SK-N-MC (cell line): ENCODE measurements at regions not wholly inside any gene's neighbourhood (a gene's known extent, or its start where the extent isn't known, plus 50 kb on each side); places are given as distances from the start of the nearest gene placed in this dataset.

Source experiments
- DNase-seq: peaks from one replicate; pipeline ENCODE4 v3.0.0-alpha.2; 2011; ENCODE audit warnings: low read depth, low spot score
- H3K27ac ChIP-seq: fragments of 200-600 bp; sonication (generic); 2 replicates; pipeline ENCODE4 v1.5.1; 2016; ENCODE audit warnings: mixed run types
- H3K36me3 ChIP-seq: fragments of 200-600 bp; sonication (generic); 2 replicates; pipeline ENCODE4 v1.6.1; 2017; ENCODE audit warnings: antibody characterized with exemption, low read length, mixed read lengths; ENCODE audit not compliant: insufficient read depth
- H3K4me3 ChIP-seq: fragments of 200-600 bp; sonication (generic); 2 replicates; pipeline ENCODE4 v1.5.1; 2016
- H3K9ac ChIP-seq: fragments of 200-600 bp; sonication (generic); 2 replicates; pipeline ENCODE4 v1.8.0; 2017; ENCODE audit warnings: mixed run types, mixed read lengths; ENCODE audit not compliant: insufficient read length
- H3K9me3 ChIP-seq: fragments of 200-600 bp; sonication (generic); 2 replicates; pipeline ENCODE4 v1.6.1; 2017; ENCODE audit warnings: low read depth, mild to moderate bottlenecking, antibody characterized with exemption, low read length, moderate library complexity, mixed read lengths
- EZH2 ChIP-seq: fragments of 200-600 bp; sonication (generic); IDR thresholded peaks from one replicate; pipeline ENCODE4 v1.6.1; 2017; ENCODE audit warnings: antibody characterized with exemption
- FOXP2 ChIP-seq: optimal IDR thresholded peaks from 2 replicates; pipeline ENCODE3; 2011; ENCODE audit warnings: mild to moderate bottlenecking, moderate library complexity; ENCODE audit not compliant: insufficient read depth; ENCODE audit errors: extremely low read length, control extremely low read depth
- POLR2AphosphoS5 ChIP-seq: IDR thresholded peaks from 2 replicates; pipeline ENCODE4 v1.6.1; 2012; ENCODE audit warnings: mild to moderate bottlenecking, low read depth, low read length, borderline replicate concordance

- no peak for TF ChIP-seq FOXP2
- no peak for TF ChIP-seq EZH2
- no peak for TF ChIP-seq POLR2AphosphoS5
- H3K4me3 ChIP-seq, result no peak overlapping the region
- DNase-seq, result no peak
- H3K9me3 ChIP-seq, result no peaks in the 10 kb centered on the region
- H3K9ac ChIP-seq, result no peak overlapping the region
- H3K36me3 ChIP-seq, result no peaks in the 10 kb centered on the region
- no peak overlapping the region for H3K27ac ChIP-seq
These were observed 156.9 kb downstream of the USP12 start for GRCh38 chr13:27014406-27015359.

GRCh38 chr13:27012482-27013197 lies 159.0 kb downstream of the USP12 start:
- Histone ChIP-seq H3K36me3 (no peaks in the 10 kb centered on the region), H3K27ac (no peak overlapping the region), H3K9ac (no peak overlapping the region), H3K9me3 (no peaks in the 10 kb centered on the region), H3K4me3 (no peak overlapping the region)
- TF ChIP-seq FOXP2 (no peak), EZH2 (no peak), POLR2AphosphoS5 (no peak)
- no peak for DNase-seq

DNA sequence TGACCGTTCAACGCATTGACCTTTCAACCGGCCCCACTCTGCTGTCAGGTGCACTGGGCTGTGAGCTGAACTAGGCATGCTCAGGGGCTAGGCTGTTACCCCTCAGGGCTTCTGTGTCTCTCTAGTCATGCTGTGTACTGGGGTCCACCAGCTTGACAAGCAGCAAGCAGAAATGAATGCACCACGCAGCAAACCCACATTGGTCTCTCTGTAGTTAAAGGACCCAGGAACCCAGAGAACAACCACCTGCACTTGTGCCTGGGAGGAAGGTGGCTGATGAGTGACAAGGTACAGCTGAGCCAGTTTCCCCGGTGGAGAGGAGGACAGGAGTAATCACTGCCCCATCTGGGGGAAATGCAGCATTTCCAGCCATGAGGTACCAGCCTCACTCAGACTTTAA lies 159.9 kb downstream of the USP12 start:
- Histone ChIP-seq H3K9ac (no peak overlapping the region), H3K36me3 (no peaks in the 10 kb centered on the region), H3K9me3 (no peaks in the 10 kb centered on the region), H3K27ac (no peak overlapping the region), H3K4me3 (no peak overlapping the region)
- DNase-seq, result no peak
- TF ChIP-seq EZH2, result no peak
- no peak for TF ChIP-seq POLR2AphosphoS5
- TF ChIP-seq FOXP2, result no peak

DNA sequence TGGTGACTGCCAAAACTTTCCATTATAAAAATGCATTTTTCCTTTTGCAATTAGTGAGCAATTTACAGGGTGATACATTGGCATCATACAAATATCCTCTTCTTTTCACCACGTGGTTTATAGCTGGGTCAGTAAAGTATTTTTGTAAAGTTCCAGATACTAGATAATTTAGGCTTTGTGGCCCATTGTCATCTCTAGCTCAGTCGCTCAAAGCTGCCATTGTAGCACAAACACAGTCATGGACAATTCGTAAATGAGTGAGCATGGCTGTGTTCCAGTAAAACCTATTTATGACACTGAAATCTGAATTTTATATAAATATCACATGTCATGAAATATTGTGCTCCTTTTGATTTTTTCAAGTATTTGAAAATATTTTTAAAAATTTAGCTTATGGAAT lies 162.9 kb downstream of the USP12 start:
- Histone ChIP-seq H3K9ac (no peak overlapping the region), H3K36me3 (no peaks in the 10 kb centered on the region), H3K4me3 (no peak overlapping the region), H3K27ac (no peak overlapping the region), H3K9me3 (no peaks in the 10 kb centered on the region)
- TF ChIP-seq EZH2, result no peak
- no peak for TF ChIP-seq FOXP2
- TF ChIP-seq POLR2AphosphoS5, result no peak
- DNase-seq, result no peak

GRCh38 chr13:27007166-27007565 lies 164.4 kb downstream of the USP12 start:
- no peak for DNase-seq
- Histone ChIP-seq H3K36me3 (no peaks in the 10 kb centered on the region), H3K4me3 (peak overlapping the region; percentile 75), H3K27ac (no peak overlapping the region), H3K9me3 (no peaks in the 10 kb centered on the region), H3K9ac (no peak overlapping the region)
- TF ChIP-seq POLR2AphosphoS5 (no peak), FOXP2 (no peak), EZH2 (no peak)

GRCh38 chr13:27006519-27007161 lies 165.0 kb downstream of the USP12 start:
- TF ChIP-seq FOXP2, result no peak
- no peak for TF ChIP-seq EZH2
- TF ChIP-seq POLR2AphosphoS5, result no peak
- no peak for DNase-seq
- peak overlapping the region; percentile 75 for H3K4me3 ChIP-seq
- no peaks in the 10 kb centered on the region for H3K9me3 ChIP-seq
- H3K27ac ChIP-seq, result no peak overlapping the region
- no peaks in the 10 kb centered on the region for H3K36me3 ChIP-seq
- H3K9ac ChIP-seq, result no peak overlapping the region

GRCh38 chr13:27005976-27006518 lies 165.6 kb downstream of the USP12 start:
- H3K36me3 ChIP-seq, result no peaks in the 10 kb centered on the region
- no peaks in the 10 kb centered on the region for H3K9me3 ChIP-seq
- DNase-seq, result no peak
- TF ChIP-seq EZH2 (no peak), FOXP2 (no peak), POLR2AphosphoS5 (no peak)
- H3K9ac ChIP-seq, result no peak overlapping the region
- peak overlapping the region; percentile 75 for H3K4me3 ChIP-seq
- no peak overlapping the region for H3K27ac ChIP-seq

GRCh38 chr13:27005556-27005955 lies 166.1 kb downstream of the USP12 start:
- no peak overlapping the region for H3K9ac ChIP-seq
- TF ChIP-seq POLR2AphosphoS5 (no peak), FOXP2 (no peak), EZH2 (no peak)
- no peaks in the 10 kb centered on the region for H3K36me3 ChIP-seq
- no peak for DNase-seq
- H3K27ac ChIP-seq, result no peak overlapping the region
- H3K4me3 ChIP-seq, result no peak overlapping the region
- no peaks in the 10 kb centered on the region for H3K9me3 ChIP-seq
